Smooth muscle cell of the brain vasculature (primary cell): ENCODE measurements at regions not wholly inside any gene's neighbourhood (a gene's known extent, or its start where the extent isn't known, plus 50 kb on each side); places are given as distances from the start of the nearest gene placed in this dataset.
"Not testable (repeated sequence)": the region's sequence is repeated elsewhere in the genome, so short reads cannot be mapped to it uniquely, and the experiment has no call there.

Experiments used
- DNase-seq: peaks from one replicate; pipeline ENCODE4 v3.0.0-alpha.2; 2012; ENCODE audit warnings: low read depth, low spot score

- DNase-seq, result no peak
Measured at GRCh38 chrX:4579999-4580398, 866.5 kb upstream of the PRKX start.

- DNase-seq, result no peak
Measured at GRCh38 chrX:4579480-4579879, 866.0 kb upstream of the PRKX start.

- no peak for DNase-seq
Measured at GRCh38 chrX:4572691-4573090, 859.2 kb upstream of the PRKX start.

- no peak for DNase-seq
Measured at GRCh38 chrX:4570151-4570550, 856.7 kb upstream of the PRKX start.

- DNase-seq, result no peak
Measured at GRCh38 chrX:4560192-4560591, 846.7 kb upstream of the PRKX start.

- DNase-seq, result no peak
Measured at GRCh38 chrX:4550018-4550417, 836.6 kb upstream of the PRKX start.

GRCh38 chrX:4547213-4547836 lies 833.9 kb upstream of the PRKX start:
- DNase-seq, result peak; percentile 10

GRCh38 chrX:4546178-4546577 lies 832.7 kb upstream of the PRKX start:
- DNase-seq, result not testable (repeated sequence)

GRCh38 chrX:4528247-4528646 lies 814.8 kb upstream of the PRKX start:
- DNase-seq, result no peak

- no peak for DNase-seq
Measured at GRCh38 chrX:4485912-4486311, 772.5 kb upstream of the PRKX start.

- DNase-seq, result no peak
Measured at GRCh38 chrX:4484266-4484665, 770.8 kb upstream of the PRKX start.

- DNase-seq, result no peak
Measured at GRCh38 chrX:4451591-4451990, 738.1 kb upstream of the PRKX start.

GRCh38 chrX:4450177-4450576 lies 736.7 kb upstream of the PRKX start:
- no peak for DNase-seq

- no peak for DNase-seq
Measured at GRCh38 chrX:4435905-4436304, 722.5 kb upstream of the PRKX start.

GRCh38 chrX:4397471-4397870 lies 684.0 kb upstream of the PRKX start:
- no peak for DNase-seq

GRCh38 chrX:4382273-4382672 lies 668.8 kb upstream of the PRKX start:
- DNase-seq, result no peak

GRCh38 chrX:4380710-4381109 lies 667.3 kb upstream of the PRKX start:
- DNase-seq, result no peak

GRCh38 chrX:4379071-4379470 lies 665.6 kb upstream of the PRKX start:
- no peak for DNase-seq

- no peak for DNase-seq
Measured at GRCh38 chrX:4373791-4374190, 660.3 kb upstream of the PRKX start.

- DNase-seq, result no peak
Measured at GRCh38 chrX:4358577-4358976, 645.1 kb upstream of the PRKX start.

- DNase-seq, result no peak
Measured at GRCh38 chrX:4322916-4323315, 609.5 kb upstream of the PRKX start.

GRCh38 chrX:4320436-4320947 lies 607.0 kb upstream of the PRKX start:
- DNase-seq, result no peak

- no peak for DNase-seq
Measured at GRCh38 chrX:4315891-4316290, 602.4 kb upstream of the PRKX start.

GRCh38 chrX:4314586-4314985 lies 601.1 kb upstream of the PRKX start:
- no peak for DNase-seq
